Osteocyte (in vitro differentiated cells): ENCODE measurements at regions not wholly inside any gene's neighbourhood (a gene's known extent, or its start where the extent isn't known, plus 50 kb on each side); places are given as distances from the start of the nearest gene placed in this dataset.

Experiments
- DNase-seq: peaks from one replicate; pipeline ENCODE4 v3.0.0; 2021; ENCODE audit warnings: mixed read lengths; ENCODE audit not compliant: unreplicated experiment; ENCODE audit errors: extremely low spot score
- H3K27ac Mint-ChIP-seq: one replicate; pipeline ENCODE4 v1.8.0; 2021; ENCODE audit warnings: mild to moderate bottlenecking, mixed read lengths; ENCODE audit not compliant: unreplicated experiment
- H3K27me3 Mint-ChIP-seq: one replicate; pipeline ENCODE4 v1.8.0; 2021; ENCODE audit warnings: mixed read lengths; ENCODE audit not compliant: unreplicated experiment
- H3K36me3 Mint-ChIP-seq: one replicate; pipeline ENCODE4 v1.8.0; 2021; ENCODE audit warnings: mixed read lengths; ENCODE audit not compliant: unreplicated experiment
- H3K4me1 Mint-ChIP-seq: one replicate; pipeline ENCODE4 v1.8.0; 2021; ENCODE audit warnings: mixed read lengths; ENCODE audit not compliant: unreplicated experiment
- H3K4me3 Mint-ChIP-seq: one replicate; pipeline ENCODE4 v1.8.0; 2021; ENCODE audit warnings: mild to moderate bottlenecking, moderate library complexity, mixed read lengths; ENCODE audit not compliant: unreplicated experiment
- H3K9me3 Mint-ChIP-seq: one replicate; pipeline ENCODE4 v1.8.0; 2021; ENCODE audit warnings: mixed read lengths; ENCODE audit not compliant: unreplicated experiment
- TF ChIP-seq, protein P1 (sequence below): fragments of 200-600 bp; sonication (generic); IDR thresholded peaks from 2 replicates; pipeline ENCODE4 v1.5.0; 2021; ENCODE audit warnings: antibody characterized with exemption, mild to moderate bottlenecking, moderate library complexity

GRCh38 chr5:120994112-120994511 lies 530.0 kb downstream of the PRR16 start:
- TF ChIP-seq, protein P1, sequence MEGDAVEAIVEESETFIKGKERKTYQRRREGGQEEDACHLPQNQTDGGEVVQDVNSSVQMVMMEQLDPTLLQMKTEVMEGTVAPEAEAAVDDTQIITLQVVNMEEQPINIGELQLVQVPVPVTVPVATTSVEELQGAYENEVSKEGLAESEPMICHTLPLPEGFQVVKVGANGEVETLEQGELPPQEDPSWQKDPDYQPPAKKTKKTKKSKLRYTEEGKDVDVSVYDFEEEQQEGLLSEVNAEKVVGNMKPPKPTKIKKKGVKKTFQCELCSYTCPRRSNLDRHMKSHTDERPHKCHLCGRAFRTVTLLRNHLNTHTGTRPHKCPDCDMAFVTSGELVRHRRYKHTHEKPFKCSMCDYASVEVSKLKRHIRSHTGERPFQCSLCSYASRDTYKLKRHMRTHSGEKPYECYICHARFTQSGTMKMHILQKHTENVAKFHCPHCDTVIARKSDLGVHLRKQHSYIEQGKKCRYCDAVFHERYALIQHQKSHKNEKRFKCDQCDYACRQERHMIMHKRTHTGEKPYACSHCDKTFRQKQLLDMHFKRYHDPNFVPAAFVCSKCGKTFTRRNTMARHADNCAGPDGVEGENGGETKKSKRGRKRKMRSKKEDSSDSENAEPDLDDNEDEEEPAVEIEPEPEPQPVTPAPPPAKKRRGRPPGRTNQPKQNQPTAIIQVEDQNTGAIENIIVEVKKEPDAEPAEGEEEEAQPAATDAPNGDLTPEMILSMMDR, result no peak
- no peaks in the 10 kb centered on the region for H3K9me3 Mint-ChIP-seq
- H3K4me3 Mint-ChIP-seq, result no peak overlapping the region
- H3K36me3 Mint-ChIP-seq, result no peaks in the 10 kb centered on the region
- peaks cover 9% of the 10 kb centered on the region for H3K27me3 Mint-ChIP-seq
- no peaks in the 10 kb centered on the region for H3K4me1 Mint-ChIP-seq
- H3K27ac Mint-ChIP-seq, result no peak overlapping the region
- DNase-seq, result no peak

DNA sequence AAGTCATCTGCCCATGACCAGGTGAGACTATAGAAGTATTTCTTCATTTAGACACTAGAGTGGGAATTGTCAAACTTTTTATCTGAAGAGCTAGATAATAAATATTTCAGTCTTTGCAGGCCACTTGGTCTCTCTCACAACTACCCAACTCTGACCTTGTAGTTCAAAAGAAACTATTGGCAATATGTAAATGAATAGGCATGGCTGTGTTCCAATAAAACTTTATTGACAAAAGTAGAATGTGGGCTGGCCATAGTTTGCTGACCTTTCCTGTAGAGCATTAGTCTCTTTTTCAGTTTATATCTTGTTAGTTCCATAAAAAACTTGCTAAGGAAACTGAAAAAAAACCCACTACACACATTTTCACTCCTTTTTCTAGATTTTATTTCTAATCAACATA lies 535.5 kb downstream of the PRR16 start:
- no peak for DNase-seq
- Mint-ChIP-seq H3K36me3 (no peaks in the 10 kb centered on the region), H3K4me3 (no peak overlapping the region), H3K4me1 (no peaks in the 10 kb centered on the region), H3K27ac (no peak overlapping the region), H3K27me3 (no peaks in the 10 kb centered on the region), H3K9me3 (no peaks in the 10 kb centered on the region)
- TF ChIP-seq, protein P1, result no peak

DNA sequence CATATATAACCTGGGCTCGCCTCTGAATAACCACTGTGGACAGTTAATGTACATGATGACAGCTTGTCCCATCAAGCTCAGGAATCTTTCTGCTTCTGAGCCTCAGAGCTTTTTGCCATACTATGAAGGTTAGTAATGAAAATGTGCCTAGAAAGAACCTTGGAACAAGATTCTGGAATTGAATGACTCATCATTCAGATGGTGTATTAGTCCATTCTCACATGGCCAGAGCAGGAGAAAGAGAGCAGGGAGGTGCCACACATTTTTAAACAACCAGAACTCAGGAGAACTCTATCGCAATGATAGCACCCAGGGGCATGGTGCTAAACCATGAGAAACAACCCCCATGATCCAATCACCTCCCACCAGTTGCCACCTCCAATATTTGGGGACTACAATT lies 542.1 kb downstream of the PRR16 start:
- no peak for DNase-seq
- Mint-ChIP-seq H3K27me3 (no peaks in the 10 kb centered on the region), H3K36me3 (no peaks in the 10 kb centered on the region), H3K27ac (no peak overlapping the region), H3K4me3 (no peak overlapping the region), H3K9me3 (no peaks in the 10 kb centered on the region), H3K4me1 (no peaks in the 10 kb centered on the region)
- TF ChIP-seq, protein P1, result no peak

DNA sequence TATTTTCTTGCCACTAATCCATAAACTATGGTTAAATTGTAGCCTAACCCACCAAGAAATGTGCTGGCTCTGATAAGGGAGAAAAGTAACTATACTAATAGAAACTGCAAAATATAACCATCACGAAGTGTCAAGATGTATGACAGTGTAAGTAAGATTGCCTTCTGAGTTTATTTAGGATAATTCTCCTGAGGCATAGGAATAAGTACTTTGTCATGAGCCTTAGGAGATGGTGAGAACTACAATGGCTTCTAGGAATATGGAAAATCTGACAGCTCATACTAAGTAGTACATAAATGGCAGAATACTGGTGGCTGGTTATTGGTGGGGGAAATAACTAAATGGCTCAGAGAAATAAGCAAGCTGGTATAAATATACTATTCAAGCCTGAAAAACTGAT lies 543.9 kb downstream of the PRR16 start:
- H3K9me3 Mint-ChIP-seq, result no peaks in the 10 kb centered on the region
- TF ChIP-seq, protein P1, result no peak
- no peaks in the 10 kb centered on the region for H3K4me1 Mint-ChIP-seq
- DNase-seq, result no peak
- H3K27me3 Mint-ChIP-seq, result no peaks in the 10 kb centered on the region
- no peaks in the 10 kb centered on the region for H3K36me3 Mint-ChIP-seq
- H3K4me3 Mint-ChIP-seq, result no peak overlapping the region
- no peak overlapping the region for H3K27ac Mint-ChIP-seq

GRCh38 chr5:121009058-121009457 lies 545.0 kb downstream of the PRR16 start:
- Mint-ChIP-seq H3K36me3 (no peaks in the 10 kb centered on the region), H3K9me3 (no peaks in the 10 kb centered on the region), H3K27me3 (no peaks in the 10 kb centered on the region), H3K4me3 (no peak overlapping the region), H3K27ac (no peak overlapping the region), H3K4me1 (no peaks in the 10 kb centered on the region)
- no peak for DNase-seq
- TF ChIP-seq, protein P1, result no peak
